Vagina (tissue), 2 donors: ENCODE measurements at regions not wholly inside any gene's neighbourhood (a gene's known extent, or its start where the extent isn't known, plus 50 kb on each side); places are given as distances from the start of the nearest gene placed in this dataset.

Source experiments
- DNase-seq, 2 donors: peaks; one replicate each; pipeline ENCODE4 v3.0.0-alpha.2; 2017; ENCODE audit errors: extremely low spot score in 2 of 2
- H3K27ac ChIP-seq: fragments of 200-600 bp; sonication (generic); one replicate; pipeline ENCODE4 v1.5.1; 2019
- H3K27me3 ChIP-seq: fragments of 200-600 bp; sonication (generic); one replicate; pipeline ENCODE4 v1.5.1; 2019
- H3K36me3 ChIP-seq, 2 donors: fragments of 200-600 bp; sonication (generic); one replicate each; pipeline ENCODE4 v1.5.1; 2017 to 2019
- H3K4me1 ChIP-seq: fragments of 200-600 bp; sonication (generic); one replicate; pipeline ENCODE4 v1.5.1; 2019
- H3K4me3 ChIP-seq, 2 donors: fragments of 200-600 bp; sonication (generic); 1 replicate in 1 of 2; 2 replicates in 1 of 2; pipeline ENCODE4 v1.5.1; 2016 to 2019
- H3K9me3 ChIP-seq: fragments of 200-600 bp; sonication (generic); one replicate; pipeline ENCODE4 v1.5.1; 2019
- POLR2A ChIP-seq, 2 donors: fragments of 450-650 bp; IDR thresholded peaks; one replicate each; pipeline ENCODE4 v1.6.1; 2017; ENCODE audit warnings: antibody characterized with exemption in 2 of 2, mild to moderate bottlenecking in 2 of 2, moderate library complexity in 2 of 2
- POLR2AphosphoS5 ChIP-seq, 2 donors: sonication (generic); formaldehyde crosslinking; IDR thresholded peaks; one replicate each; pipeline ENCODE4 v1.9.0; 2017; ENCODE audit warnings: antibody characterized with exemption in 2 of 2, mild to moderate bottlenecking in 2 of 2, low read depth in 1 of 2; ENCODE audit not compliant: insufficient read depth in 1 of 2
- intact Hi-C: fragments of 100-400 bp; cut with DNase I; formaldehyde crosslinking; loops from one replicate; pipeline ENCODE4 v1.15.1; 2023
- TF ChIP-seq, protein P1 (sequence below), 3 experiments: fragments of 450-650 bp in 2 of 3; fragments of 200-600 bp in 1 of 3; sonication (generic) in 1 of 3; IDR thresholded peaks; one replicate each; pipeline ENCODE4 v1.5.1; 2017 to 2019; ENCODE audit warnings: antibody characterized with exemption in 3 of 3, mild to moderate bottlenecking in 2 of 3, moderate library complexity in 2 of 3

DNA sequence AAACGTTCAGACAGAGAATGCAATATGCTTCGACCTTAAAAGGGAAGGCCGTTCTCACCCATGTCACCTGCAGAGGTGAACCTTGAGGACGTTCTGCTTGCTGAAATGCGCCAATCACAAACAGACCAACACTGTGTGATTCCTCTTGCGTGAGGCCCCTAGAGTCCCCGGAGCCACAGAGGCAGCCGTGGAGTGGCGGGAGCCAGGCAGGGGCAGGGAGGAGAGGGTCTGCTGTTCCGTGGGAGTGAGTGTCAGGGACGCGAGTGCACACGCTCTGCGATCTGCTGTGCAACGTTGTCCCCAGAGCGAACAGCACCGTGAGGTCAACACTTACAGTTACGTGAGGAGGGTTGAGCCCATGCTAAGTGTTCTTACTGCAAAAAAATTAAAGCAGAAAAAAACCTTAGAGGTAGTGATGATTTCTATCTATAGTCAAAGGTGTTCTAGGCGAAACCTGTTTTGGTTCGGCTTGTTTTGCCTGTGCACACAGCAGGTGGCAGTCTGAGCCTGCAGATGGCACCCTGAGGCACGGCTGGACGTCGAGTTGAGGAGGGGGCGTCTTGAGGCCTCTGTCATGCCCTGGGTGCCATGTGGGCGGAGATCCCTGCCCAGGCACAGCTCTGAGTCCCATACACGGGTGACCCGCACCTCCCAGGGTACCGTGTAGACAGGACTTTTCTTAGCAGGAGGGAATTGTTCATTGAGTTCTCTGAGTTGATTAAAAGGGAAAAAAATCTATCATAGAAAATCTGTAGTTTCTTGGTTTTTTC is 71.7 kb upstream of the FRMD1 start:
- intact Hi-C loops = no loop called here
- H3K9me3 ChIP-seq = no peaks in the 10 kb centered on the region
- no peaks in the 10 kb centered on the region for H3K27me3 ChIP-seq
- H3K4me1 ChIP-seq = no peaks in the 10 kb centered on the region
- TF ChIP-seq, protein P1, sequence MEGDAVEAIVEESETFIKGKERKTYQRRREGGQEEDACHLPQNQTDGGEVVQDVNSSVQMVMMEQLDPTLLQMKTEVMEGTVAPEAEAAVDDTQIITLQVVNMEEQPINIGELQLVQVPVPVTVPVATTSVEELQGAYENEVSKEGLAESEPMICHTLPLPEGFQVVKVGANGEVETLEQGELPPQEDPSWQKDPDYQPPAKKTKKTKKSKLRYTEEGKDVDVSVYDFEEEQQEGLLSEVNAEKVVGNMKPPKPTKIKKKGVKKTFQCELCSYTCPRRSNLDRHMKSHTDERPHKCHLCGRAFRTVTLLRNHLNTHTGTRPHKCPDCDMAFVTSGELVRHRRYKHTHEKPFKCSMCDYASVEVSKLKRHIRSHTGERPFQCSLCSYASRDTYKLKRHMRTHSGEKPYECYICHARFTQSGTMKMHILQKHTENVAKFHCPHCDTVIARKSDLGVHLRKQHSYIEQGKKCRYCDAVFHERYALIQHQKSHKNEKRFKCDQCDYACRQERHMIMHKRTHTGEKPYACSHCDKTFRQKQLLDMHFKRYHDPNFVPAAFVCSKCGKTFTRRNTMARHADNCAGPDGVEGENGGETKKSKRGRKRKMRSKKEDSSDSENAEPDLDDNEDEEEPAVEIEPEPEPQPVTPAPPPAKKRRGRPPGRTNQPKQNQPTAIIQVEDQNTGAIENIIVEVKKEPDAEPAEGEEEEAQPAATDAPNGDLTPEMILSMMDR (IDR thresholded peaks at IDR 0.05) = no peak
- TF ChIP-seq POLR2A (IDR thresholded peaks at IDR 0.05) (no peak), POLR2AphosphoS5 (IDR thresholded peaks at IDR 0.05; ENCODE audit: insufficient read depth in 1 of 2, low read depth in 1 of 2) (no peak)
- peak; percentile 72 to 79 for DNase-seq
- H3K4me3 ChIP-seq = no peak overlapping the region
- no peaks in the 10 kb centered on the region for H3K36me3 ChIP-seq
- no peak overlapping the region for H3K27ac ChIP-seq

DNA sequence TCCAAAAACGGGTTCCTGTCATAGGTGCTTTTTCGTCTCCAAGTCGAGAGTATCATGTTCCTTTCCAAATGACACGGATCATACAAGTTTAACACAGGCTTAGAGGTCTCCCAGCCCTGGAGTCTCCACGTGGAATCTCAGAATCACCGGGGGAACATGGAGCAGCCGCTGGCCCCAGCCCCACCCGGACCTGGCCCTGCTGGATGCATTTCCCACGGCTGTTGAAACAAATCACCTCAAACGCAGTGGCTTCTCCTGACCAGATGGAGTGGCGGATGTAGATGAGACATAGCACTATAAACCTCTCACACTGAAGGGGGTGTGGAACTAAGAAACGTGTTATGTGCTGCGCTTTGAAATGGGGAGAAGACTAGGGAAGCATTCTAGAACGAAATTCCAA is 70.0 kb upstream of the FRMD1 start:
- Histone ChIP-seq H3K9me3 (no peaks in the 10 kb centered on the region), H3K27me3 (no peaks in the 10 kb centered on the region), H3K36me3 (no peaks in the 10 kb centered on the region), H3K27ac (no peak overlapping the region), H3K4me1 (no peaks in the 10 kb centered on the region), H3K4me3 (no peak overlapping the region)
- intact Hi-C loops = no loop called here
- TF ChIP-seq POLR2AphosphoS5 (IDR thresholded peaks at IDR 0.05; ENCODE audit: insufficient read depth in 1 of 2, low read depth in 1 of 2) (no peak), POLR2A (IDR thresholded peaks at IDR 0.05) (no peak)
- TF ChIP-seq, protein P1 (IDR thresholded peaks at IDR 0.05) = no peak
- DNase-seq = peak in 1 of 2 donors; percentile 31

- Histone ChIP-seq H3K4me3 (no peak overlapping the region), H3K27me3 (no peaks in the 10 kb centered on the region), H3K36me3 (no peaks in the 10 kb centered on the region), H3K9me3 (no peaks in the 10 kb centered on the region), H3K4me1 (no peaks in the 10 kb centered on the region), H3K27ac (no peak overlapping the region)
- intact Hi-C loops = no loop called here
- peak; percentile 49 to 88 for DNase-seq
- TF ChIP-seq, protein P1 (IDR thresholded peaks at IDR 0.05) = no peak
- TF ChIP-seq POLR2A (IDR thresholded peaks at IDR 0.05) = no peak
- no peak for TF ChIP-seq POLR2AphosphoS5 (IDR thresholded peaks at IDR 0.05; ENCODE audit: insufficient read depth in 1 of 2, low read depth in 1 of 2)
Observed at GRCh38 chr6:168148231-168148849, 69.3 kb upstream of the FRMD1 start.

- Histone ChIP-seq H3K4me3 (no peak overlapping the region), H3K27me3 (no peaks in the 10 kb centered on the region), H3K4me1 (no peaks in the 10 kb centered on the region), H3K36me3 (no peaks in the 10 kb centered on the region), H3K27ac (no peak overlapping the region), H3K9me3 (no peaks in the 10 kb centered on the region)
- TF ChIP-seq, protein P1 (IDR thresholded peaks at IDR 0.05) = no peak
- no peak for TF ChIP-seq POLR2A (IDR thresholded peaks at IDR 0.05)
- no peak for TF ChIP-seq POLR2AphosphoS5 (IDR thresholded peaks at IDR 0.05; ENCODE audit: insufficient read depth in 1 of 2, low read depth in 1 of 2)
- intact Hi-C loops = no loop called here
- peak in 1 of 2 donors; percentile 43 for DNase-seq
Observed at GRCh38 chr6:168147205-168147738, 68.3 kb upstream of the FRMD1 start.
